Hepatocyte (in vitro differentiated cells): ENCODE measurements at regions not wholly inside any gene's neighbourhood (a gene's known extent, or its start where the extent isn't known, plus 50 kb on each side); places are given as distances from the start of the nearest gene placed in this dataset.

Source experiments
- EZH2 ChIP-seq: fragments of 200-600 bp; sonication (generic); IDR thresholded peaks from 2 replicates; pipeline ENCODE4 v1.6.1; 2016; ENCODE audit warnings: antibody characterized with exemption, mild to moderate bottlenecking, borderline replicate concordance
- TF ChIP-seq, protein P1 (sequence below): fragments of 200-600 bp; sonication (generic); IDR thresholded peaks from 2 replicates; pipeline ENCODE4 v1.5.1; 2016; ENCODE audit warnings: antibody characterized with exemption, mild to moderate bottlenecking; ENCODE audit not compliant: poor library complexity

DNA sequence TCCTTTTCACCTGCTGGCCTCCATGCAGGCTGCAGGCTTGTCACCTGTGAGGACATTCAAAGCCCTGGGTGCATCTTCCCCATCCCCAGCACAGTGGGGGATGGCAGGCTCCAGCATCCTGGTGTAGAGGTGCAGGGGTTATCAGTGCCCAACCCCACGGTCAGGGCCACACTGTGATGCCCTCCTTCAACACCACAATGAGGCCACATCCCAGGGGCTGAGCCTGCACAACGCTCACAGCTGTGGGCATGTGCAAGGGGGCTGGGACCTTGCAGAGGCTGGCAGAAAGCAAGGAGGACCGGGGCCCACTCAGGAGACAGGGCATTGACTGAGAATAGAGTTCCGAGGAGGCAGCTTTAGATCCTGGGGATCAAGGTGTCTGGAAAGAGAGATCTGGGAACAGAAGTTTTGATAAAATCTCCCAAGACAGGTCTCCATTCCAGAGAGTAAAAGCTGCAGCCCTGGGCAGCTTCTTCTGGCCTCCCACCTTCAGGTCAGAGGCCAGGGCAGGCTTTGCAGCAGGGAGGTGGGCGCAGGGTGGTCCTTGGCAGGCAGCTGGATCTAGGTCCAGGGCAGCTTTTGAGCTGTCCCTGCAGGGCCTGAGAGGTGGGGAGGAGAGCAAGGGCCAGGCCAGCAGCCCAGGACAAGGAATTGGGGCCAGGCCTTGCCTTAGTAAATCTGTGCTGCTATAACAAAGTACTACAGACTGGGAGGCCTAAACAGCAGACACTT lies 250.8 kb upstream of the B3GAT1 start:
- TF ChIP-seq, protein P1, sequence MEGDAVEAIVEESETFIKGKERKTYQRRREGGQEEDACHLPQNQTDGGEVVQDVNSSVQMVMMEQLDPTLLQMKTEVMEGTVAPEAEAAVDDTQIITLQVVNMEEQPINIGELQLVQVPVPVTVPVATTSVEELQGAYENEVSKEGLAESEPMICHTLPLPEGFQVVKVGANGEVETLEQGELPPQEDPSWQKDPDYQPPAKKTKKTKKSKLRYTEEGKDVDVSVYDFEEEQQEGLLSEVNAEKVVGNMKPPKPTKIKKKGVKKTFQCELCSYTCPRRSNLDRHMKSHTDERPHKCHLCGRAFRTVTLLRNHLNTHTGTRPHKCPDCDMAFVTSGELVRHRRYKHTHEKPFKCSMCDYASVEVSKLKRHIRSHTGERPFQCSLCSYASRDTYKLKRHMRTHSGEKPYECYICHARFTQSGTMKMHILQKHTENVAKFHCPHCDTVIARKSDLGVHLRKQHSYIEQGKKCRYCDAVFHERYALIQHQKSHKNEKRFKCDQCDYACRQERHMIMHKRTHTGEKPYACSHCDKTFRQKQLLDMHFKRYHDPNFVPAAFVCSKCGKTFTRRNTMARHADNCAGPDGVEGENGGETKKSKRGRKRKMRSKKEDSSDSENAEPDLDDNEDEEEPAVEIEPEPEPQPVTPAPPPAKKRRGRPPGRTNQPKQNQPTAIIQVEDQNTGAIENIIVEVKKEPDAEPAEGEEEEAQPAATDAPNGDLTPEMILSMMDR = no peak
- TF ChIP-seq EZH2 = no peak
